GM21515 (cell line): ENCODE measurements at regions not wholly inside any gene's neighbourhood (a gene's known extent, or its start where the extent isn't known, plus 50 kb on each side); places are given as distances from the start of the nearest gene placed in this dataset.
"Not testable (repeated sequence)": the region's sequence is repeated elsewhere in the genome, so short reads cannot be mapped to it uniquely, and the experiment has no call there.

Experiments
- ATAC-seq: cut with Tn5 transposase; IDR thresholded peaks from one replicate; pipeline ENCODE4 v1.9.1; 2021; ENCODE audit not compliant: unreplicated experiment

GRCh38 chr4:117661091-117662072, 372.9 kb upstream of the NDST3 start:
- ATAC-seq = no peak

- no peak for ATAC-seq
Measured at GRCh38 chr4:117664706-117665444, 369.4 kb upstream of the NDST3 start.

- ATAC-seq = no peak
Measured at GRCh38 chr4:117676153-117676552, 358.1 kb upstream of the NDST3 start.

- no peak for ATAC-seq
Measured at GRCh38 chr4:117678861-117679260, 355.4 kb upstream of the NDST3 start.

- ATAC-seq = no peak
Measured at GRCh38 chr4:117691572-117692351, 342.5 kb upstream of the NDST3 start.

GRCh38 chr4:117692538-117692937, 341.7 kb upstream of the NDST3 start:
- ATAC-seq = no peak

GRCh38 chr4:117699595-117699994, 334.7 kb upstream of the NDST3 start:
- no peak for ATAC-seq

- ATAC-seq = no peak
Measured at GRCh38 chr4:117700111-117700892, 334.0 kb upstream of the NDST3 start.

- ATAC-seq = no peak
Measured at GRCh38 chr4:117702353-117702752, 331.9 kb upstream of the NDST3 start.

GRCh38 chr4:117704721-117705120, 329.6 kb upstream of the NDST3 start:
- ATAC-seq = no peak

- ATAC-seq = no peak
Measured at GRCh38 chr4:117740736-117741135, 293.6 kb upstream of the NDST3 start.

- ATAC-seq = not testable (repeated sequence)
Measured at GRCh38 chr4:117745379-117745778, 288.9 kb upstream of the NDST3 start.

GRCh38 chr4:117755438-117755837, 278.8 kb upstream of the NDST3 start:
- ATAC-seq = no peak

GRCh38 chr4:117768610-117769009, 265.7 kb upstream of the NDST3 start:
- ATAC-seq = no peak

GRCh38 chr4:117770269-117771102, 263.8 kb upstream of the NDST3 start:
- no peak for ATAC-seq

GRCh38 chr4:117771647-117772337, 262.5 kb upstream of the NDST3 start:
- ATAC-seq = no peak

- ATAC-seq = no peak
Measured at GRCh38 chr4:117773064-117773936, 261.0 kb upstream of the NDST3 start.

- no peak for ATAC-seq
Measured at GRCh38 chr4:117777721-117778120, 256.6 kb upstream of the NDST3 start.
